GM12875 (cell line): ENCODE measurements at regions not wholly inside any gene's neighbourhood (a gene's known extent, or its start where the extent isn't known, plus 50 kb on each side); places are given as distances from the start of the nearest gene placed in this dataset.

Experiments used
- H3K4me3 ChIP-seq: one replicate; pipeline ENCODE4 v1.5.1; 2011; ENCODE audit warnings: low read depth, low read length, control low read depth
- TF ChIP-seq, protein P1 (sequence below): IDR thresholded peaks from 2 replicates; pipeline ENCODE4 v1.5.1; 2011; ENCODE audit warnings: low read depth, mild to moderate bottlenecking, control low read depth, inconsistent platforms, low read length, moderate library complexity, borderline replicate concordance; ENCODE audit not compliant: insufficient read depth

DNA sequence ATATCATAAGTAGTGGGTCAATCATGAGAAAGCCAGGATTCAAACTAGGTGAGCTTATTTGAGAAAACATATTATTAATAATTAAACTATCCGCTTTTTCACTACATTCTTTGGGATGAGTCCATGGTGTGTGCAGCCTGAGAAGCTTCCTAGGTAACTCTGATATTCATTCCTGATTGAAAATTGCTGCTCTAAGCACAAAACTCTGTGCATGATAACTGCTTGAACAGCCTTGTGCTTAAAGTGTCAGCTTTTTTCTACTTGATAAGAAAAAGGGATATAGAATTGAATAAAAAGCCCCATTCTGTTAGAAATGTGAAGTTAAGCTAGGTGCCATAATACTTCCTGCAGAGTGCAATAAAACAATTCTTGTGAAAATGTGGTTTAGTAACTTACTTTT lies 343.5 kb upstream of the LUZP2 start:
- no peak overlapping the region for H3K4me3 ChIP-seq
- TF ChIP-seq, protein P1, sequence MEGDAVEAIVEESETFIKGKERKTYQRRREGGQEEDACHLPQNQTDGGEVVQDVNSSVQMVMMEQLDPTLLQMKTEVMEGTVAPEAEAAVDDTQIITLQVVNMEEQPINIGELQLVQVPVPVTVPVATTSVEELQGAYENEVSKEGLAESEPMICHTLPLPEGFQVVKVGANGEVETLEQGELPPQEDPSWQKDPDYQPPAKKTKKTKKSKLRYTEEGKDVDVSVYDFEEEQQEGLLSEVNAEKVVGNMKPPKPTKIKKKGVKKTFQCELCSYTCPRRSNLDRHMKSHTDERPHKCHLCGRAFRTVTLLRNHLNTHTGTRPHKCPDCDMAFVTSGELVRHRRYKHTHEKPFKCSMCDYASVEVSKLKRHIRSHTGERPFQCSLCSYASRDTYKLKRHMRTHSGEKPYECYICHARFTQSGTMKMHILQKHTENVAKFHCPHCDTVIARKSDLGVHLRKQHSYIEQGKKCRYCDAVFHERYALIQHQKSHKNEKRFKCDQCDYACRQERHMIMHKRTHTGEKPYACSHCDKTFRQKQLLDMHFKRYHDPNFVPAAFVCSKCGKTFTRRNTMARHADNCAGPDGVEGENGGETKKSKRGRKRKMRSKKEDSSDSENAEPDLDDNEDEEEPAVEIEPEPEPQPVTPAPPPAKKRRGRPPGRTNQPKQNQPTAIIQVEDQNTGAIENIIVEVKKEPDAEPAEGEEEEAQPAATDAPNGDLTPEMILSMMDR: no peak

DNA sequence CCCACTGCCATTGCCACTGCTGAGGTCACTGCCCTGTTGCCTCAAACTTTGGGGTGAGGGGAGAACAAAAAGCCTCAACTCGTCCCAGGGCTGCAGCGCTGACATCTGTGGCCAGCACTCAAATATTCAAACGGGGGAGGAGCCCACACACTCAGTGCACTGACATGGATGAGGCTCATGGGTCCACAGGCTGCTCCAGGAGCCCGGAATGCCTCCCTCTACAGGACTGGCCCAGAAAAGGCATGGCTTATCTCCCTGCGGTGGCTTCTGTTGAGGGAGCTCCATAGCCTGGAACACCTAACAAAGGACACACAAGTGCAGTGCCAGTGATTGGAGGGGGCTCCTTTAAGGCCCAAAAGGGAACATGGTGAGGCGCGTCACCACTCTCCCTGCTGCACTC lies 341.1 kb upstream of the LUZP2 start:
- H3K4me3 ChIP-seq: no peak overlapping the region
- TF ChIP-seq, protein P1: no peak

DNA sequence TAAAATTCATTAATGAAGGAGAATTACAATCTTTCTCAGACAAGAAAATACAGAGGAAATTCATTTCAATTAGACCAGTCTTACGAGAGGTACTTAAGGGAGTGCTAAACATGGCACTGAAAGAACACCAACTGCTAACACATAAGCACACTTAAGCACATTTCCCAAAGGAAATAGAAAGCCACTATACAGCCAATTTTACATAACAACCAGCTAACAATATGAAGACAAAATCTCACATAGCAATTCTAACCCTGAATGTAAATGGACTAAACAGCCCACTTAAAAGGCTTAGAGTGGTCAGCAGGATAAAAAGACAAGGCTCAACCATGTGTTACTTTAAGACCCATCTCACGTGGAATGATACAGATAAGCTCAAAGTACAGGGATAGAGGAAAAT lies 339.5 kb upstream of the LUZP2 start:
- TF ChIP-seq, protein P1: no peak
- no peak overlapping the region for H3K4me3 ChIP-seq

DNA sequence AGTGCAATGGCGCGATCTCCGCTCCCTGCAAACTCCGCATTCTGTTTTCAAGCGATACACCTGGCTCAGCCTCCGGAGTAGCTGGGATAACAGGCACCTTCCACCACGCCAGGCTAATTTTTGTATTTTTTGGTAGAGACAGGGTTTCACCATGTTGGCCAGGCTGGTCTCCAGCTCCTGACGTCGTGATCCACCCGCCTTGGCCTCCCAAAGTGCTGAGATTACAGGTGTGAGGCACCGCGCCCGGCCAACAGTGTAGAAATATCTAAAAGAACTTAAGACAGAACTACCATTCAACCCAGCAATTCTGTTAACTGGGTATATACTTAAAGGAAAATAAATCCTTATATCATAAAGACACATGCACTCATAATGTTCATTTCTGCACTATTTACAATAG lies 335.3 kb upstream of the LUZP2 start:
- TF ChIP-seq, protein P1: no peak
- no peak overlapping the region for H3K4me3 ChIP-seq

DNA sequence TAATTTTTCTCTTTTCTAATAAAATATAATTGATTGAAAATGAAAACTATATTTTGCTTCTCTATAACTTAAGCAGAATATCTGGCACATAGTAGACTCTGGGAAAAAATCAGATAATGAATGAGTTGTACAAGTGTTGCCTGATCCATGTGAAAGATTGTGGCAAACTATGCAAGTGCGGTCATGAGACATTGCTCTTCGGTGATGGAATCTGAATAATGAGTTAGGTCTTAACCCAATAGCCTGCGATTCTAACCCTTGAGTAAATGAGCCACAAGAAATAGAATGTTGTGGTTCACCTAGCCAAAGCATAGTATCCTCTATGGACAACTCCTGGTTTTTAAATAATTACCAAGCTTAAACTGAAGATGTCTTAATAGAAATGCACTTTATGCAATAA lies 333.7 kb upstream of the LUZP2 start:
- TF ChIP-seq, protein P1: no peak
- H3K4me3 ChIP-seq: no peak overlapping the region

DNA sequence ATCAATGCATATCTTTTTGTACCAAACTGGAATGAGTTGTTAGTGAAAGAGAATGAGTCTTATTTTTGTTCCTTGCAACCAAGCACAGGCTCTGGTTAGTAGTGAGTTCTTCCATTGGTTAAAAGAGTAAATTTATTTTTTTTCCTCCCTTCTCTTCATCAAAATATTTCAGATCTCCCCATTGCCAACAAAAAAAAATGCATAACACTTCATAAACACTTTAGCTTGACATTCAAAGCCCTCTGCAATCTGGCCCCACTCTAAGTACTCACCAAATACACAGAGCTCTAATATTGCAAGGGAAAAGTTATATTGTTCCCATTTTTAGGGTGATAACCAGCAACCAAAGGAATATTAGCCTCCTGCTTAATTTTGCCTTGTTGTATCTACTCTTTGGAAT lies 333.0 kb upstream of the LUZP2 start:
- TF ChIP-seq, protein P1: no peak
- no peak overlapping the region for H3K4me3 ChIP-seq

DNA sequence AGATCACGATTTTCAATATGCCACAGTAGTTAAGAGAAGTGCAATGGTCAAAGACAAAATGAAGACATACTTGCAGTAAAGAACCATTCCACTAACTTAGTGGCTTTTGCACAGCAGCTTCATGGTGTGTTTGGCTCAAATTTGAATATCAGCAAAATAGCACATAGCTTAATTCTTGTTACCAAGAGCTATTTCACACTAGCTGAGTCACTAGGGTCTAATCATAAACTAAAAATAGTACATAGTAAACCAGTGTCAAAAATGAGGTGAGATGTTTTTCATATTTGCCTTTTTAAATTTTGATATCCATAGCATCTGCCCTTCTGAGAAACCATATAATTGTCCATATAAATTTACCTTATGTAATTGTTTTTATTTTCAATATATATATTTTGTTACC lies 325.0 kb upstream of the LUZP2 start:
- TF ChIP-seq, protein P1: no peak
- no peak overlapping the region for H3K4me3 ChIP-seq
